GDM1 (cell line): ENCODE measurements at regions not wholly inside any gene's neighbourhood (a gene's known extent, or its start where the extent isn't known, plus 50 kb on each side); places are given as distances from the start of the nearest gene placed in this dataset.
"Not testable (repeated sequence)": the region's sequence is repeated elsewhere in the genome, so short reads cannot be mapped to it uniquely, and the experiment has no call there.

Experiments used
- DNase-seq: peaks from one replicate; lab custom pipeline; 2025; lab: John Stamatoyannopoulos, UW

DNA sequence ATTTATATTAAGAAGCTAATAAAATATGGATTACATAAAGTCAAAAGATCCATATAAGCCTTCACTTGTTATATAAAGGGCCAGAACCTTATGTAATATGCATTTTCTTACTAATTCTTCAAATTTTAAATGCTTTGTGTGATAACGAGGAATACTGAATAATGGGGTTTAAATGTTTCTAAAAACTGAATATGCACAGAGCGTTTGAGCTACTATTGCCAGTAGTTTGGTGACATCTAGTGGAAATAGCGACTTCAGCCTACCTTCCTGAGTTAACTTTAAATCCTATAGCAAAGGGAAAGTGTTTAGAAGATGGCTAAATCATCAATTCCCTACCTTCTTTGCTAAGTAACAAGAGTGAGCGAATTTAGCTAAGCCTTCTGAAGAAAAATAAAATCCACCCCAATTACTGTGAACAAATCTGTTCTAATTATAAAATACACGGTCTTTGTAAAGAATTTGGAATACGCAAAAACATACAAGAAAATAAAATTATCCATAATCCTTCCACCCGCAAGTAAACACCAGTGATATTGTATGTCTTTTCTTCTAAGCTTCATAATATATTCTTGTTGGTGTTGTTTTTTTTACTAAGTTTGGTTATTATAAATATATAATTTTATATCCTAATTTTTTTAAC lies 115.5 kb upstream of the G2E3 start:
- no peak for DNase-seq

DNA sequence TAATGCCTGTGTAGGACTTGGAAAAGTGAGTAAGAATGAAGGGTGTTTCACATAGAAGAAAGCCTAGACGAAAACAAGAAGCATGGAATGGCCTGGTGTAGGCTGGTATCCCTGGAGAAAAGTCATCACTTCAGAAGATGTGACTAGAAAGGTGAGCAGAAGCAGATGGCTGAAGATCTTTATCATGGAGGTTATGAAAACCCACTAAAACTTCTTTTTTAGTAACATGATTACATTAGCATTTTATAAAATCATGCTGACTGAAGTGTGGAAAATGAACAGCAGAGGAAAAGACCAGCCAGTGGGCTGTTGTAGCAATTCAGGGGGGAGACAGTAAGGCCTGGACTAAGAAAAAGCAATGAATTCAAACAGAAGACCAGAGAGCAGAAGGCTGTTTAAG lies 114.5 kb upstream of the G2E3 start:
- DNase-seq = no peak

- DNase-seq = no peak
Measured at GRCh38 chr14:30445011-30445793, 113.8 kb upstream of the G2E3 start.

GRCh38 chr14:30445852-30446251 lies 113.1 kb upstream of the G2E3 start:
- DNase-seq = no peak

- no peak for DNase-seq
Measured at GRCh38 chr14:30450631-30451545, 108.1 kb upstream of the G2E3 start.

DNA sequence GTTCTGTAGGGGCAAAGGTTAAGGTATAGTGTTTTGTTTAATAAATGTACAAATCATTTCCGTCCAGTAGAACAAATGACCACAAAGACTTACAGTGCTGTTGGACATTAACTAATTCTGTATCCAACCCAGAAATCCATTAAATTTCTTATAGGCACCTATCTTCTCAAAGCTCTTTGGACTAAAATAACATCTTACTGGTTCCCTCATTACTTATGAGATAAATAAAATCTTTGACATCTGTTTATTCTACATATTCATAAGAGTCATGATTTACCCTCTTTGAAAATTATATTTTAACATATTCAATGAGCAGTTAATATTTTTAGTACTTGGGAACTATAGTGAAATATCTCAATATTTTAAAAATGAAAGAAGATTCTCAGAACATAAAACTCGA lies 102.7 kb upstream of the G2E3 start:
- no peak for DNase-seq

GRCh38 chr14:30462358-30462757 lies 96.6 kb upstream of the G2E3 start:
- no peak for DNase-seq

DNA sequence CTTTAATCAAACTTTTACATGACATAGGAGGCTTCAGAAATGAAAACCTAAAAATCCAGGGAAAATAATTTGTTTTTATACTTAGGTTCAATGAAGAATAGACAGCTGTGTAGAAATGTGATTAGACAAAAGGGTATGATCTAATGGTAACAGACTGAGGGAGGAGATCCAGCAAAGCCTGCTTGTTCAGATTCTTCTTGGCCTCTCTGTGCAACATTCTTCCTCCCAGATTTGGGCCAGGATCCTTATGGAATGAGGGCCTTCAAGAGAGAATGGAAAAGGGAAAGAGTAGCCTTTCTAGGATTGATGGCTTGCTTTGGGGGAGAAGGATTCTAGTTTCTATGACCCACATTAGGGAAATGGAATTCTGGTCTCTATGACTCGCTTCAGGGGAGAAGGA lies 94.5 kb upstream of the G2E3 start:
- DNase-seq = no peak

GRCh38 chr14:30468354-30468753 lies 90.6 kb upstream of the G2E3 start:
- no peak for DNase-seq

- DNase-seq = no peak
Measured at GRCh38 chr14:30471980-30472379, 87.0 kb upstream of the G2E3 start.

DNA sequence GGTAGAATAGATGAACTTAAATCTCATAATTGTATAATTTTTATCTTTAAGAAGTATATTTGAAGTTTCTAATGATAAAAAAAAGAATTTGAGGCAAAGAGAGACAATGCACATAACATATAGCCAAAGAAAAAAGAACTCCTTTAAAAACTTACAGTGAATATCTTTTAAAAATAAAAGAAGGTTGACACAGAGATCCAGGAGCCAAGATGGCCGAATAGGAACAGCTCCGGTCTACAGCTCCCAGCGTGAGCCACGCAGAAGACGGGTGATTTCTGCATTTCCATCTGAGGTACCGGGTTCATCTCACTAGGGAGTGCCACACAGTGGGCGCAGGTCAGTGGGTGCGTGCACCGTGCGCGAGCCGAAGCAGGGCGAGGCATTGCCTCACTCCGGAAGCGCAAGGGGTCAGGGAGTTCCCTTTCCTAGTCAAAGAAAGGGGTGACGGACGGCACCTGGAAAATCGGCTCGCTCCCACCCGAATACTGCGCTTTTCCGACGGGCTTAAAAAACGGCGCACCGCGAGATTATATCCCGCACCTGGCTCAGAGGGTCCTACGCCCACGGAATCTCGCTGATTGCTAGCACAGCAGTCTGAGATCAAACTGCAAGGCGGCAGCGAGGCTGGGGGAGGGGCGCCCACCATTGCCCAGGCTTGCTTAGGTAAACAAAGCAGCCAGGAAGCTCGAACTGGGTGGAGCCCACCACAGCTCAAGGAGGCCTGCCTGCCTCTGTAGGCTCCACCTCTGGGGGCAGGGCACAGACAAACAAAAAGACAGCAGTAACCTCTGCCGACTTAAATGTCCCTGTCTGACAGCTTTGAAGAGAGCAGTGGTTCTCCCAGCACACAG lies 84.9 kb upstream of the G2E3 start:
- not testable (repeated sequence) for DNase-seq

- DNase-seq = no peak
Measured at GRCh38 chr14:30482276-30482675, 76.7 kb upstream of the G2E3 start.

DNA sequence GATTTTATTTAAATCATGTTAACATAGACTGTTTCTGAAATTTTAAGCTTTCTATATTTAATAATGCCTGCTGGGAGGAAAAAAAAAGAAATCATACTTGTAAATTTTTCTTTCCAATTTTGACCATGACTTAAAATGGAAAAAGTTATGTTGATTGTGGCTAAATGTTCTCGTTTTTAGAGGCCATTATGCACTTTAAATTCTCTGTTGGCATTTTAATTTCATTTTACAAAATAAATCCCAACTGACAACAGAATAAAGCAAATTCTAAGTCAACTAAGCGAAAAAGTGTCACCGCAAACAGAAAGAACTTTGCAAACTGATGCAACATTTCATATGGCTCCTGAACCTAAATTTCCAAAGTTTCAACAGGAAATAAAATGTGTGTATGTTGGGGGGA lies 74.8 kb upstream of the G2E3 start:
- no peak for DNase-seq

- DNase-seq = no peak
Measured at GRCh38 chr14:30484976-30485375, 74.0 kb upstream of the G2E3 start.

DNA sequence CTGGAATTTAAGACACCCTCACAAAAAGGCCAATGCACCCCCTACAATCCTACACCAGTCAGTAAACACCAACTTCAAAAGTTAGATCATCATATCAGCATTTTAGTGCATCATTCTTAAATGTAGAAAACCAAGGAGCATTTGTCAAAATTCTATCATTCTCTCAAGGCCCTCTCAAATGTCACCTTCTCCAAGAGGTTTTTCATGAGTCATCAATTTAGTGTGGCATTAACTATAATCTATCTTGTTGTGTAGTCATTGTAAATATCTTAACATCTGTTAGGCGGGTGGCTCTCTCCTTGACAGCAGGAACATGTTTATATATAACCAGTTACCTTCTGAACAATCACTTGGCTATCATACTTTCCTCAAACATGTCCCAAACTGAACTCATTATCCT lies 62.1 kb upstream of the G2E3 start:
- no peak for DNase-seq

- no peak for DNase-seq
Measured at GRCh38 chr14:30499358-30499757, 59.6 kb upstream of the G2E3 start.

DNA sequence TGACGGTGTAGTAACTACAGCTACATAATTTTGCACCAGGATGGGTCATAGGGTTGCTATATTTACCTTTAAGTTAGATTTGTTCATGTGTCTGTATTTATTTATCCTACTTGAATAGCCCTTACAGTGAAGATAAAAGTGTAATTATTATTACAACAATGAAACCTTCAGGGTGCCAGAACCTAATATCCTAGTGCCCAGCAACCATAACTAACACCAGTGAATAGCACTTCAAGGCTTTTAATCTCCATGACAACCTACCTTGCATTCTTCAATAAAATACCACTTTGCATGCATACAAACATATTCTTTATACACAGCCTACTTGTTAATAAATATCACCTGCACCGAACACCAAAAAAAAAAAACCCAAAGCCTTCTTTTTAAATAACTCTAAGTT lies 58.7 kb upstream of the G2E3 start:
- DNase-seq = no peak

- no peak for DNase-seq
Measured at GRCh38 chr14:30507209-30507608, 51.7 kb upstream of the G2E3 start.
